ENCODE measurements at regions not wholly inside any gene's neighbourhood (a gene's known extent, or its start where the extent isn't known, plus 50 kb on each side); places are given as distances from the start of the nearest gene placed in this dataset.
"Not testable (repeated sequence)": the region's sequence is repeated elsewhere in the genome, so short reads cannot be mapped to it uniquely, and the experiment has no call there.

GRCh38 chr1:60489916-60490480 lies 416.4 kb upstream of the C1orf87 start:
- DNase-seq = not testable (repeated sequence)

GRCh38 chr1:60488847-60489246 lies 415.3 kb upstream of the C1orf87 start:
- DNase-seq = no peak

- DNase-seq = no peak
Measured at GRCh38 chr1:60487565-60488345, 414.2 kb upstream of the C1orf87 start.

GRCh38 chr1:60483509-60483908 lies 409.9 kb upstream of the C1orf87 start:
- no peak for DNase-seq

GRCh38 chr1:60470246-60470645 lies 396.7 kb upstream of the C1orf87 start:
- no peak for DNase-seq

- no peak for DNase-seq
Measured at GRCh38 chr1:60463786-60464185, 390.2 kb upstream of the C1orf87 start.

GRCh38 chr1:60463146-60463545 lies 389.6 kb upstream of the C1orf87 start:
- no peak for DNase-seq

- DNase-seq = no peak
Measured at GRCh38 chr1:60461925-60462595, 388.5 kb upstream of the C1orf87 start.

GRCh38 chr1:60458111-60458510 lies 384.5 kb upstream of the C1orf87 start:
- no peak for DNase-seq

- no peak for DNase-seq
Measured at GRCh38 chr1:60449876-60450275, 376.3 kb upstream of the C1orf87 start.

GRCh38 chr1:60448850-60449249 lies 375.3 kb upstream of the C1orf87 start:
- DNase-seq = no peak

- DNase-seq = no peak
Measured at GRCh38 chr1:60444680-60445079, 371.1 kb upstream of the C1orf87 start.

- DNase-seq = no peak
Measured at GRCh38 chr1:60436186-60436585, 362.6 kb upstream of the C1orf87 start.

GRCh38 chr1:60431593-60431992 lies 358.0 kb upstream of the C1orf87 start:
- DNase-seq = no peak

GRCh38 chr1:60430375-60430774 lies 356.8 kb upstream of the C1orf87 start:
- no peak for DNase-seq

- no peak for DNase-seq
Measured at GRCh38 chr1:60428127-60428526, 354.6 kb upstream of the C1orf87 start.

- DNase-seq = no peak
Measured at GRCh38 chr1:60427701-60428100, 354.1 kb upstream of the C1orf87 start.

GRCh38 chr1:60427194-60427593 lies 353.6 kb upstream of the C1orf87 start:
- DNase-seq = no peak

GRCh38 chr1:60425528-60425927 lies 352.0 kb upstream of the C1orf87 start:
- no peak for DNase-seq

GRCh38 chr1:60423146-60423780 lies 349.7 kb upstream of the C1orf87 start:
- no peak for DNase-seq

- DNase-seq = no peak
Measured at GRCh38 chr1:60421965-60422364, 348.4 kb upstream of the C1orf87 start.

- no peak for DNase-seq
Measured at GRCh38 chr1:60419023-60419422, 345.5 kb upstream of the C1orf87 start.

- no peak for DNase-seq
Measured at GRCh38 chr1:60415696-60416095, 342.1 kb upstream of the C1orf87 start.

GRCh38 chr1:60413091-60413490 lies 339.5 kb upstream of the C1orf87 start:
- DNase-seq = no peak
